Hepatocyte (in vitro differentiated cells): ENCODE measurements at regions not wholly inside any gene's neighbourhood (a gene's known extent, or its start where the extent isn't known, plus 50 kb on each side); places are given as distances from the start of the nearest gene placed in this dataset.

Experiments
- DNase-seq: peaks from one replicate; pipeline ENCODE4 v3.0.0-alpha.2; 2016; ENCODE audit warnings: low spot score
- H2AFZ ChIP-seq: fragments of 200-600 bp; sonication (generic); 2 replicates; pipeline ENCODE4 v1.6.0; 2016; ENCODE audit warnings: antibody characterized with exemption, mild to moderate bottlenecking
- H3K27ac ChIP-seq: fragments of 200-600 bp; sonication (generic); 2 replicates; pipeline ENCODE4 v1.5.1; 2016; ENCODE audit warnings: mild to moderate bottlenecking
- H3K27me3 ChIP-seq: fragments of 200-600 bp; sonication (generic); 2 replicates; pipeline ENCODE4 v1.6.1; 2016
- H3K36me3 ChIP-seq: fragments of 200-600 bp; sonication (generic); replicated peaks from 2 replicates; pipeline ENCODE4 v1.5.1; 2016; ENCODE audit warnings: low read depth; ENCODE audit not compliant: insufficient read depth
- H3K4me1 ChIP-seq: fragments of 200-600 bp; sonication (generic); 2 replicates; pipeline ENCODE4 v1.5.1; 2016; ENCODE audit warnings: mild to moderate bottlenecking, moderate library complexity; ENCODE audit not compliant: insufficient read depth
- H3K4me2 ChIP-seq: fragments of 200-600 bp; sonication (generic); 2 replicates; pipeline ENCODE4 v1.6.0; 2016
- H3K4me3 ChIP-seq: fragments of 200-600 bp; sonication (generic); 2 replicates; pipeline ENCODE4 v1.5.1; 2016; ENCODE audit warnings: mild to moderate bottlenecking
- H3K79me2 ChIP-seq: fragments of 200-600 bp; sonication (generic); 2 replicates; pipeline ENCODE4 v1.6.0; 2017; ENCODE audit warnings: mild to moderate bottlenecking
- H3K9me2 ChIP-seq: fragments of 200-600 bp; sonication (generic); replicated peaks from 2 replicates; pipeline ENCODE4 v1.6.0; 2017; ENCODE audit warnings: mild to moderate bottlenecking; ENCODE audit not compliant: insufficient read depth
- H3K9me3 ChIP-seq: fragments of 200-600 bp; sonication (generic); 2 replicates; pipeline ENCODE4 v1.5.1; 2016; ENCODE audit warnings: low read depth, mild to moderate bottlenecking
- H4K20me1 ChIP-seq: fragments of 200-600 bp; sonication (generic); 2 replicates; pipeline ENCODE4 v1.6.0; 2016; ENCODE audit warnings: mild to moderate bottlenecking; ENCODE audit not compliant: insufficient read depth, poor library complexity, severe bottlenecking
- CTCF ChIP-seq: fragments of 200-600 bp; sonication (generic); IDR thresholded peaks from 2 replicates; pipeline ENCODE4 v1.5.1; 2016; ENCODE audit warnings: antibody characterized with exemption, mild to moderate bottlenecking; ENCODE audit not compliant: poor library complexity
- EZH2 ChIP-seq: fragments of 200-600 bp; sonication (generic); IDR thresholded peaks from 2 replicates; pipeline ENCODE4 v1.6.1; 2016; ENCODE audit warnings: antibody characterized with exemption, mild to moderate bottlenecking, borderline replicate concordance
- EZH2phosphoT487 ChIP-seq: fragments of 200-600 bp; sonication (generic); IDR thresholded peaks from one replicate; pipeline ENCODE4 v1.6.1; 2018; ENCODE audit warnings: antibody characterized with exemption, mild to moderate bottlenecking, low read depth, moderate library complexity; ENCODE audit not compliant: unreplicated experiment, severe bottlenecking
- WGBS: methylation state at CpG from one replicate; pipeline ENCODE4 v1.1.6; 2016; ENCODE audit warnings: low lambda C conversion rate; ENCODE audit errors: missing lambda C conversion rate; 5-methylcytosine and 5-hydroxymethylcytosine counted together

GRCh38 chr5:43804723-43805122 is 201.7 kb downstream of the NNT start:
- Histone ChIP-seq H3K79me2 (no peaks in the 10 kb centered on the region), H3K4me3 (no peak overlapping the region), H3K27ac (no peak overlapping the region), H3K27me3 (no peaks in the 10 kb centered on the region), H3K9me2 (no peaks in the 10 kb centered on the region), H3K36me3 (no peaks in the 10 kb centered on the region), H3K4me1 (no peaks in the 10 kb centered on the region), H3K4me2 (no peak overlapping the region), H3K9me3 (no peaks in the 10 kb centered on the region), H2AFZ (no peak overlapping the region), H4K20me1 (no peaks in the 10 kb centered on the region)
- no peak for DNase-seq
- TF ChIP-seq CTCF (no peak), EZH2phosphoT487 (no peak), EZH2 (no peak)

- TF ChIP-seq EZH2phosphoT487 = no peak
- TF ChIP-seq CTCF = no peak
- TF ChIP-seq EZH2 = no peak
- H3K79me2 ChIP-seq = no peaks in the 10 kb centered on the region
- no peak overlapping the region for H3K4me2 ChIP-seq
- no peaks in the 10 kb centered on the region for H3K36me3 ChIP-seq
- H3K27ac ChIP-seq = no peak overlapping the region
- no peak overlapping the region for H3K4me3 ChIP-seq
- no peak for DNase-seq
- H4K20me1 ChIP-seq = no peaks in the 10 kb centered on the region
- H3K27me3 ChIP-seq = no peaks in the 10 kb centered on the region
- no peaks in the 10 kb centered on the region for H3K9me3 ChIP-seq
- no peak overlapping the region for H2AFZ ChIP-seq
- 88% methylated on average over 3 of the region's 3 CpGs for WGBS
- H3K4me1 ChIP-seq = no peaks in the 10 kb centered on the region
- H3K9me2 ChIP-seq = no peaks in the 10 kb centered on the region
Observed at GRCh38 chr5:43804041-43804440, 201.1 kb downstream of the NNT start.

- Histone ChIP-seq H3K27ac (no peak overlapping the region), H3K36me3 (no peaks in the 10 kb centered on the region), H3K4me3 (no peak overlapping the region), H3K9me3 (no peaks in the 10 kb centered on the region), H3K27me3 (no peaks in the 10 kb centered on the region), H3K4me2 (no peak overlapping the region), H3K9me2 (no peaks in the 10 kb centered on the region), H3K4me1 (no peaks in the 10 kb centered on the region), H3K79me2 (no peaks in the 10 kb centered on the region), H2AFZ (no peak overlapping the region), H4K20me1 (no peaks in the 10 kb centered on the region)
- TF ChIP-seq CTCF (no peak), EZH2 (no peak), EZH2phosphoT487 (no peak)
- DNase-seq = no peak
- 89% methylated on average over 3 of the region's 3 CpGs for WGBS
Observed at GRCh38 chr5:43802651-43803050, 199.7 kb downstream of the NNT start.

GRCh38 chr5:43802119-43802518 is 199.1 kb downstream of the NNT start:
- TF ChIP-seq EZH2phosphoT487 (no peak), EZH2 (no peak), CTCF (no peak)
- DNase-seq = no peak
- H3K9me2 ChIP-seq = no peaks in the 10 kb centered on the region
- H3K79me2 ChIP-seq = no peaks in the 10 kb centered on the region
- H3K27ac ChIP-seq = no peak overlapping the region
- H3K4me1 ChIP-seq = no peaks in the 10 kb centered on the region
- no peaks in the 10 kb centered on the region for H3K36me3 ChIP-seq
- no peaks in the 10 kb centered on the region for H3K27me3 ChIP-seq
- H3K4me3 ChIP-seq = no peak overlapping the region
- H2AFZ ChIP-seq = no peak overlapping the region
- H4K20me1 ChIP-seq = no peaks in the 10 kb centered on the region
- H3K4me2 ChIP-seq = no peak overlapping the region
- 78% methylated on average over 1 of the region's 1 CpG for WGBS
- H3K9me3 ChIP-seq = no peaks in the 10 kb centered on the region
